SU-DHL-6 (cell line): ENCODE measurements at regions not wholly inside any gene's neighbourhood (a gene's known extent, or its start where the extent isn't known, plus 50 kb on each side); places are given as distances from the start of the nearest gene placed in this dataset.

Experiments
- H2AFZ ChIP-seq: fragments of 200-600 bp; sonication (generic); 2 replicates; pipeline ENCODE4 v1.6.1; 2014; ENCODE audit warnings: low read depth, mild to moderate bottlenecking, moderate library complexity, mixed read lengths, antibody characterized with exemption, low read length; ENCODE audit not compliant: severe bottlenecking
- H3F3A ChIP-seq: fragments of 200-600 bp; shearing (Covaris generic); 2 replicates; pipeline ENCODE4 v1.6.0; 2016; ENCODE audit warnings: antibody characterized with exemption, mild to moderate bottlenecking; ENCODE audit not compliant: insufficient read depth
- H3K27ac ChIP-seq: fragments of 200-600 bp; sonication (generic); 2 replicates; pipeline ENCODE4 v1.5.1; 2016; ENCODE audit warnings: low read depth, mild to moderate bottlenecking, low read length, moderate library complexity, mixed read lengths
- H3K27me3 ChIP-seq: fragments of 200-600 bp; sonication (generic), shearing (Covaris generic); 2 replicates; pipeline ENCODE4 v1.6.0; 2014; ENCODE audit warnings: mild to moderate bottlenecking, low read length
- H3K36me3 ChIP-seq: fragments of 200-600 bp; sonication (generic); 2 replicates; pipeline ENCODE4 v1.6.1; 2014; ENCODE audit warnings: mild to moderate bottlenecking, low read length, mixed read lengths
- H3K4me2 ChIP-seq: fragments of 300-600, 200-600 bp; shearing (Covaris generic), sonication (generic); 2 replicates; pipeline ENCODE4 v1.6.0; 2014; ENCODE audit warnings: low read length, low read depth, mild to moderate bottlenecking; ENCODE audit not compliant: poor library complexity, severe bottlenecking
- H3K4me3 ChIP-seq: fragments of 200-600 bp; sonication (generic); 2 replicates; pipeline ENCODE4 v1.5.1; 2014; ENCODE audit warnings: antibody characterized with exemption, low read length, mild to moderate bottlenecking, mixed read lengths; ENCODE audit not compliant: insufficient read depth, poor library complexity, severe bottlenecking
- H3K79me2 ChIP-seq: fragments of 200-600 bp; sonication (generic); 2 replicates; pipeline ENCODE4 v1.6.1; 2014; ENCODE audit warnings: mild to moderate bottlenecking, low read length, moderate library complexity; ENCODE audit not compliant: insufficient read depth
- H3K9ac ChIP-seq: fragments of 200-600 bp; sonication (generic); 2 replicates; pipeline ENCODE4 v1.7.0; 2014; ENCODE audit warnings: mild to moderate bottlenecking, low read length
- H3K9me2 ChIP-seq: fragments of 200-600 bp; sonication (generic); replicated peaks from 2 replicates; pipeline ENCODE4 v1.6.1; 2014; ENCODE audit warnings: low read length; ENCODE audit not compliant: insufficient read depth
- H3K9me3 ChIP-seq: fragments of 200-600 bp; sonication (generic); 2 replicates; pipeline ENCODE4 v1.6.1; 2014; ENCODE audit warnings: low read length, mixed read lengths; ENCODE audit not compliant: insufficient read depth
- H4K20me1 ChIP-seq: fragments of 200-600 bp; sonication (generic); 2 replicates; pipeline ENCODE4 v1.6.1; 2014; ENCODE audit warnings: low read depth, mild to moderate bottlenecking, antibody characterized with exemption, low read length, moderate library complexity, mixed read lengths
- CTCF ChIP-seq: fragments of 200-600 bp; sonication (generic); IDR thresholded peaks from one replicate; pipeline ENCODE4 v1.5.1; 2017; ENCODE audit warnings: antibody characterized with exemption, mild to moderate bottlenecking, low read length, moderate library complexity; ENCODE audit not compliant: insufficient read depth, poor library complexity, severe bottlenecking
- EZH2phosphoT487 ChIP-seq: fragments of 200-600 bp; sonication (generic), shearing (Covaris generic); conservative IDR thresholded peaks from 2 replicates; pipeline ENCODE4 v1.6.1; 2018; ENCODE audit warnings: mild to moderate bottlenecking, antibody characterized with exemption, low read length, moderate library complexity, mixed read lengths

GRCh38 chr1:96865731-96866685 is 144.4 kb downstream of the PTBP2 start:
- TF ChIP-seq EZH2phosphoT487 = no peak
- no peak for TF ChIP-seq CTCF
- no peaks in the 10 kb centered on the region for H3F3A ChIP-seq
- no peak overlapping the region for H3K4me2 ChIP-seq
- H3K79me2 ChIP-seq = no peaks in the 10 kb centered on the region
- no peaks in the 10 kb centered on the region for H3K27me3 ChIP-seq
- H3K9me2 ChIP-seq = no peaks in the 10 kb centered on the region
- H3K9me3 ChIP-seq = no peaks in the 10 kb centered on the region
- H3K36me3 ChIP-seq = no peaks in the 10 kb centered on the region
- H4K20me1 ChIP-seq = no peaks in the 10 kb centered on the region
- no peak overlapping the region for H2AFZ ChIP-seq
- no peak overlapping the region for H3K9ac ChIP-seq
- no peak overlapping the region for H3K27ac ChIP-seq
- no peak overlapping the region for H3K4me3 ChIP-seq

DNA sequence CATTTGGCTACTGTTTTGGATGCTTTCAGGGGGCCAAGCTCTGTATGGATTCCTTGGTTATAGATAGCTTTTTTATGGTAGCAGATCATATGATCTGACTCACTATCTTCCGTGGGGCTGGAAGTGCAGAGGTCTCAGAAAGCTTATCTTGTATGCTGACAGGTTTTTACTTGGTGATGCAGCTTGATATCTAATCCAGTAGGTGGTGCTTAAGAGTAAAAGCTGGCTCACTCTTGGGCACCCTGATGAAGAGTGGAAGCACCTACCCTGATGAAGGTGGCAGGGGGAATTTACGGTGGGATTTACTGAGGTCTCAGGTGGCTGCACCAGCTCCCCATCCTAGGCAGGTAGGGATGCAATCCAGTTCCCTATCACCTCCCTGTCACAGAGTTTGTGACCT is 151.2 kb downstream of the PTBP2 start:
- Histone ChIP-seq H3K4me2 (no peak overlapping the region), H3F3A (no peaks in the 10 kb centered on the region), H3K79me2 (no peaks in the 10 kb centered on the region), H3K9me2 (no peaks in the 10 kb centered on the region), H2AFZ (no peak overlapping the region), H4K20me1 (no peaks in the 10 kb centered on the region), H3K9me3 (no peaks in the 10 kb centered on the region), H3K27ac (no peak overlapping the region), H3K27me3 (no peaks in the 10 kb centered on the region), H3K4me3 (no peak overlapping the region), H3K36me3 (no peaks in the 10 kb centered on the region), H3K9ac (no peak overlapping the region)
- TF ChIP-seq EZH2phosphoT487 (no peak), CTCF (no peak)

- no peaks in the 10 kb centered on the region for H3F3A ChIP-seq
- no peaks in the 10 kb centered on the region for H3K36me3 ChIP-seq
- no peak overlapping the region for H3K4me2 ChIP-seq
- no peaks in the 10 kb centered on the region for H3K79me2 ChIP-seq
- no peak overlapping the region for H3K27ac ChIP-seq
- no peaks in the 10 kb centered on the region for H3K27me3 ChIP-seq
- H3K9ac ChIP-seq = no peak overlapping the region
- no peaks in the 10 kb centered on the region for H3K9me2 ChIP-seq
- 0 out of 2 replicates have a peak, but pooled peaks cover 3% of the 10 kb centered on the region for H3K9me3 ChIP-seq
- H4K20me1 ChIP-seq = no peaks in the 10 kb centered on the region
- no peak overlapping the region for H2AFZ ChIP-seq
- no peak overlapping the region for H3K4me3 ChIP-seq
- TF ChIP-seq EZH2phosphoT487 = no peak
- TF ChIP-seq CTCF = no peak
These were observed 157.1 kb downstream of the PTBP2 start for GRCh38 chr1:96878640-96879039.
